ENCODE measurements at regions not wholly inside any gene's neighbourhood (a gene's known extent, or its start where the extent isn't known, plus 50 kb on each side); places are given as distances from the start of the nearest gene placed in this dataset.

- no peaks in the 10 kb centered on the region for H3K36me3 ChIP-seq (ENCODE audit: control insufficient read depth in 2 of 2, insufficient read depth in 2 of 2, low read length in 1 of 2)
- H3K27me3 ChIP-seq (ENCODE audit: control insufficient read depth in 1 of 2, insufficient read depth in 2 of 2, low read length in 2 of 2) = no peaks in the 10 kb centered on the region
- H3K4me3 ChIP-seq (ENCODE audit: low read depth in 1 of 2, low read length in 2 of 2) = no peak overlapping the region
Measured at GRCh38 chr6:169944061-169944337, 192.6 kb downstream of the ERMARD start.

GRCh38 chr6:169943241-169944060, 192.0 kb downstream of the ERMARD start:
- H3K4me1 ChIP-seq (ENCODE audit: control insufficient read depth in 2 of 2, insufficient read depth in 2 of 2, low read length in 1 of 2) = no peaks in the 10 kb centered on the region
- no peak overlapping the region for H3K4me3 ChIP-seq (ENCODE audit: low read depth in 1 of 2, low read length in 2 of 2)
- no peaks in the 10 kb centered on the region for H3K27me3 ChIP-seq (ENCODE audit: control insufficient read depth in 1 of 2, insufficient read depth in 2 of 2, low read length in 2 of 2)
- 68% methylated on average over 7 of the region's 7 CpGs for WGBS, 2 donors
- H3K27ac ChIP-seq (ENCODE audit: low read depth in 2 of 2, low read length in 1 of 2) = no peak overlapping the region
- no peaks in the 10 kb centered on the region for H3K36me3 ChIP-seq (ENCODE audit: control insufficient read depth in 2 of 2, insufficient read depth in 2 of 2, low read length in 1 of 2)
- no peaks in the 10 kb centered on the region for H3K9me3 ChIP-seq (ENCODE audit: control insufficient read depth in 2 of 2, insufficient read depth in 1 of 2, low read depth in 1 of 2, low read length in 1 of 2)

More at GRCh38 chr6:169944061-169944337, 192.6 kb downstream of the ERMARD start:
- Histone ChIP-seq H3K9me3 (ENCODE audit: control insufficient read depth in 2 of 2, insufficient read depth in 1 of 2, low read depth in 1 of 2, low read length in 1 of 2) (no peaks in the 10 kb centered on the region), H3K4me1 (ENCODE audit: control insufficient read depth in 2 of 2, insufficient read depth in 2 of 2, low read length in 1 of 2) (no peaks in the 10 kb centered on the region), H3K27ac (ENCODE audit: low read depth in 2 of 2, low read length in 1 of 2) (no peak overlapping the region)

- Histone ChIP-seq H3K36me3 (ENCODE audit: control insufficient read depth in 2 of 2, insufficient read depth in 2 of 2, low read length in 1 of 2) (no peaks in the 10 kb centered on the region), H3K27me3 (ENCODE audit: control insufficient read depth in 1 of 2, insufficient read depth in 2 of 2, low read length in 2 of 2) (no peaks in the 10 kb centered on the region), H3K4me1 (ENCODE audit: control insufficient read depth in 2 of 2, insufficient read depth in 2 of 2, low read length in 1 of 2) (no peaks in the 10 kb centered on the region), H3K4me3 (ENCODE audit: low read depth in 1 of 2, low read length in 2 of 2) (no peak overlapping the region), H3K27ac (ENCODE audit: low read depth in 2 of 2, low read length in 1 of 2) (no peak overlapping the region), H3K9me3 (ENCODE audit: control insufficient read depth in 2 of 2, insufficient read depth in 1 of 2, low read depth in 1 of 2, low read length in 1 of 2) (no peaks in the 10 kb centered on the region)
Measured at GRCh38 chr6:169942173-169942572, 190.8 kb downstream of the ERMARD start.

- H3K4me1 ChIP-seq (ENCODE audit: control insufficient read depth in 2 of 2, insufficient read depth in 2 of 2, low read length in 1 of 2) = no peaks in the 10 kb centered on the region
- 78 to 86% methylated on average over 26 of the region's 26 CpGs for WGBS, 2 donors
- H3K36me3 ChIP-seq (ENCODE audit: control insufficient read depth in 2 of 2, insufficient read depth in 2 of 2, low read length in 1 of 2) = no peaks in the 10 kb centered on the region
- H3K27ac ChIP-seq (ENCODE audit: low read depth in 2 of 2, low read length in 1 of 2) = no peak overlapping the region
- H3K9me3 ChIP-seq (ENCODE audit: control insufficient read depth in 2 of 2, insufficient read depth in 1 of 2, low read depth in 1 of 2, low read length in 1 of 2) = no peaks in the 10 kb centered on the region
- H3K4me3 ChIP-seq (ENCODE audit: low read depth in 1 of 2, low read length in 2 of 2) = no peak overlapping the region
- no peaks in the 10 kb centered on the region for H3K27me3 ChIP-seq (ENCODE audit: control insufficient read depth in 1 of 2, insufficient read depth in 2 of 2, low read length in 2 of 2)
Measured at GRCh38 chr6:169940481-169941271, 189.3 kb downstream of the ERMARD start.

GRCh38 chr6:169939554-169940164, 188.2 kb downstream of the ERMARD start:
- no peaks in the 10 kb centered on the region for H3K9me3 ChIP-seq (ENCODE audit: control insufficient read depth in 2 of 2, insufficient read depth in 1 of 2, low read depth in 1 of 2, low read length in 1 of 2)
- no peaks in the 10 kb centered on the region for H3K4me1 ChIP-seq (ENCODE audit: control insufficient read depth in 2 of 2, insufficient read depth in 2 of 2, low read length in 1 of 2)
- no peak overlapping the region for H3K4me3 ChIP-seq (ENCODE audit: low read depth in 1 of 2, low read length in 2 of 2)
- no peak overlapping the region for H3K27ac ChIP-seq (ENCODE audit: low read depth in 2 of 2, low read length in 1 of 2)
- no peaks in the 10 kb centered on the region for H3K27me3 ChIP-seq (ENCODE audit: control insufficient read depth in 1 of 2, insufficient read depth in 2 of 2, low read length in 2 of 2)
- H3K36me3 ChIP-seq (ENCODE audit: control insufficient read depth in 2 of 2, insufficient read depth in 2 of 2, low read length in 1 of 2) = no peaks in the 10 kb centered on the region
- 94% methylated on average over 32 of the region's 32 CpGs for WGBS, 2 donors

- Histone ChIP-seq H3K27ac (ENCODE audit: low read depth in 2 of 2, low read length in 1 of 2) (no peak overlapping the region), H3K4me3 (ENCODE audit: low read depth in 1 of 2, low read length in 2 of 2) (no peak overlapping the region), H3K36me3 (ENCODE audit: control insufficient read depth in 2 of 2, insufficient read depth in 2 of 2, low read length in 1 of 2) (no peaks in the 10 kb centered on the region), H3K9me3 (ENCODE audit: control insufficient read depth in 2 of 2, insufficient read depth in 1 of 2, low read depth in 1 of 2, low read length in 1 of 2) (no peaks in the 10 kb centered on the region), H3K4me1 (ENCODE audit: control insufficient read depth in 2 of 2, insufficient read depth in 2 of 2, low read length in 1 of 2) (peaks cover 3% of the 10 kb centered on the region in 2 donors), H3K27me3 (ENCODE audit: control insufficient read depth in 1 of 2, insufficient read depth in 2 of 2, low read length in 2 of 2) (no peaks in the 10 kb centered on the region)
- 87 to 89% methylated on average over 15 of the region's 15 CpGs for WGBS, 2 donors
Measured at GRCh38 chr6:169938731-169939130, 187.3 kb downstream of the ERMARD start.

- H3K27me3 ChIP-seq (ENCODE audit: control insufficient read depth in 1 of 2, insufficient read depth in 2 of 2, low read length in 2 of 2) = no peaks in the 10 kb centered on the region
- 78 to 88% methylated on average over 14 of the region's 14 CpGs for WGBS, 2 donors
- H3K27ac ChIP-seq (ENCODE audit: low read depth in 2 of 2, low read length in 1 of 2) = no peak overlapping the region
- H3K4me1 ChIP-seq (ENCODE audit: control insufficient read depth in 2 of 2, insufficient read depth in 2 of 2, low read length in 1 of 2) = peaks cover 6 to 7% of the 10 kb centered on the region in 2 donors
- no peaks in the 10 kb centered on the region for H3K9me3 ChIP-seq (ENCODE audit: control insufficient read depth in 2 of 2, insufficient read depth in 1 of 2, low read depth in 1 of 2, low read length in 1 of 2)
- H3K36me3 ChIP-seq (ENCODE audit: control insufficient read depth in 2 of 2, insufficient read depth in 2 of 2, low read length in 1 of 2) = no peaks in the 10 kb centered on the region
- no peak overlapping the region for H3K4me3 ChIP-seq (ENCODE audit: low read depth in 1 of 2, low read length in 2 of 2)
Measured at GRCh38 chr6:169938262-169938701, 186.9 kb downstream of the ERMARD start.

GRCh38 chr6:169937389-169938261, 186.2 kb downstream of the ERMARD start:
- Histone ChIP-seq H3K4me3 (ENCODE audit: low read depth in 1 of 2, low read length in 2 of 2) (no peak overlapping the region), H3K27me3 (ENCODE audit: control insufficient read depth in 1 of 2, insufficient read depth in 2 of 2, low read length in 2 of 2) (no peaks in the 10 kb centered on the region), H3K9me3 (ENCODE audit: control insufficient read depth in 2 of 2, insufficient read depth in 1 of 2, low read depth in 1 of 2, low read length in 1 of 2) (no peaks in the 10 kb centered on the region), H3K36me3 (ENCODE audit: control insufficient read depth in 2 of 2, insufficient read depth in 2 of 2, low read length in 1 of 2) (no peaks in the 10 kb centered on the region), H3K4me1 (ENCODE audit: control insufficient read depth in 2 of 2, insufficient read depth in 2 of 2, low read length in 1 of 2) (peaks cover 6 to 7% of the 10 kb centered on the region in 2 donors), H3K27ac (ENCODE audit: low read depth in 2 of 2, low read length in 1 of 2) (no peak overlapping the region)
- WGBS, 2 donors = 88 to 89% methylated on average over 23 of the region's 23 CpGs

- Histone ChIP-seq H3K27ac (ENCODE audit: low read depth in 2 of 2, low read length in 1 of 2) (no peak overlapping the region), H3K36me3 (ENCODE audit: control insufficient read depth in 2 of 2, insufficient read depth in 2 of 2, low read length in 1 of 2) (no peaks in the 10 kb centered on the region), H3K4me3 (ENCODE audit: low read depth in 1 of 2, low read length in 2 of 2) (no peak overlapping the region), H3K4me1 (ENCODE audit: control insufficient read depth in 2 of 2, insufficient read depth in 2 of 2, low read length in 1 of 2) (peaks cover 6 to 7% of the 10 kb centered on the region in 2 donors), H3K27me3 (ENCODE audit: control insufficient read depth in 1 of 2, insufficient read depth in 2 of 2, low read length in 2 of 2) (no peaks in the 10 kb centered on the region), H3K9me3 (ENCODE audit: control insufficient read depth in 2 of 2, insufficient read depth in 1 of 2, low read depth in 1 of 2, low read length in 1 of 2) (no peaks in the 10 kb centered on the region)
- WGBS, 2 donors = 83 to 91% methylated on average over 34 of the region's 34 CpGs
Measured at GRCh38 chr6:169936355-169936975, 185.0 kb downstream of the ERMARD start.

Data from esophagus (tissue), 2 donors.